Thyroid gland (tissue), 4 donors: ENCODE measurements at regions not wholly inside any gene's neighbourhood (a gene's known extent, or its start where the extent isn't known, plus 50 kb on each side); places are given as distances from the start of the nearest gene placed in this dataset.

Experiments used
- CTCF ChIP-seq, 6 experiments: fragments of 200-600 bp in 3 of 6; fragments of 450-650 bp in 3 of 6; sonication (generic) in 3 of 6; IDR thresholded peaks; one replicate each; pipeline ENCODE4 v1.5.1; 2016 to 2019; ENCODE audit warnings: antibody characterized with exemption in 6 of 6, mild to moderate bottlenecking in 2 of 6, inconsistent platforms in 1 of 6, moderate library complexity in 1 of 6
- POLR2A ChIP-seq, 2 donors: fragments of 450-650 bp; IDR thresholded peaks; one replicate each; pipeline ENCODE4 v1.6.1; 2017; ENCODE audit warnings: antibody characterized with exemption in 2 of 2, mild to moderate bottlenecking in 2 of 2, moderate library complexity in 1 of 2

- TF ChIP-seq CTCF (IDR thresholded peaks at IDR 0.05): no peak
- TF ChIP-seq POLR2A (IDR thresholded peaks at IDR 0.05): no peak
Observed at GRCh38 chr6:146974351-146974750, 229.9 kb upstream of the STXBP5 start.
